K562 (cell line): ENCODE measurements at regions not wholly inside any gene's neighbourhood (a gene's known extent, or its start where the extent isn't known, plus 50 kb on each side); places are given as distances from the start of the nearest gene placed in this dataset.

Experiments
- ATAC-seq: fragments of 200-7000 bp; cut with Tn5 transposase; 3 replicates; pipeline ENCODE4 v1.9.1; 2020; ENCODE audit warnings: moderate library complexity
- BruUV-seq: library from RNA; stranded (reverse); fragments of 400-500 nt; replicated peaks from 2 replicates; lab custom pipeline; 2021; lab: Mats Ljungman, UMichigan
- CTCF ChIA-PET: fragments of 300-600 bp; formaldehyde crosslinking; extraction: SDS; loops from one replicate; lab custom pipeline; 2021; ENCODE audit warnings: low intra/inter-chr PET ratio; lab: Yijun Ruan, JAX
- POLR2A ChIA-PET: fragments of 300-600, 350-650 bp; sonication (Branson Sonifier 250); formaldehyde crosslinking; extraction: SDS; loops from one replicate; lab custom pipeline; 2021; ENCODE audit warnings: antibody characterized with exemption, inconsistent platforms; lab: Yijun Ruan, JAX
- DNase-seq, 4 experiments: peaks; one replicate each; pipeline versions ENCODE4 v3.0.0 to v3.0.0-alpha.2; 2011 to 2018; ENCODE audit warnings: low spot score in 3 of 4, mixed read lengths in 3 of 4; ENCODE audit errors: extremely low read depth in 1 of 4
- FAIRE-seq: peaks from 2 replicates; lab custom pipeline; 2011; peaks lifted over from hg19 to GRCh38; lab: Jason Lieb, UNC
- H2AFZ ChIP-seq: 2 replicates; pipeline ENCODE4 v1.6.0; 2011; ENCODE audit warnings: low read depth, low read length, control low read depth, inconsistent platforms
- H3K27ac ChIP-seq: fragments of 200-600 bp; 3 replicates; pipeline ENCODE4 v1.8.0; 2011; ENCODE audit warnings: low read depth, mild to moderate bottlenecking, control low read depth, inconsistent platforms, low read length, moderate library complexity, mixed read lengths; ENCODE audit errors: extremely low read depth
- H3K27me3 ChIP-seq, 2 experiments: fragments of 300-600 bp in 1 of 2; 2 replicates in 1 of 2; 3 replicates in 1 of 2; pipeline versions ENCODE4 v1.6.0 to v1.8.0; 2011; ENCODE audit warnings: inconsistent platforms in 2 of 2, low read length in 2 of 2, mild to moderate bottlenecking in 1 of 2, mixed read lengths in 1 of 2, moderate library complexity in 1 of 2; ENCODE audit not compliant: control insufficient read depth in 2 of 2, insufficient read depth in 2 of 2
- H3K36me3 ChIP-seq: fragments of 300-600 bp; 3 replicates; pipeline ENCODE4 v1.8.0; 2011; ENCODE audit warnings: mild to moderate bottlenecking, low read length, inconsistent platforms; ENCODE audit not compliant: control insufficient read depth, insufficient read depth
- H3K4me1 ChIP-seq, 2 experiments: fragments of 200-600 bp in 1 of 2; replicated peaks in 1 of 2; 2 replicates in 1 of 2; 3 replicates in 1 of 2; pipeline versions ENCODE4 v1.5.1 to v1.8.0; 2011; ENCODE audit warnings: inconsistent platforms in 2 of 2, low read length in 2 of 2, mild to moderate bottlenecking in 1 of 2, mixed read lengths in 1 of 2, moderate library complexity in 1 of 2; ENCODE audit not compliant: control insufficient read depth in 2 of 2, insufficient read depth in 2 of 2
- H3K4me2 ChIP-seq: 2 replicates; pipeline ENCODE4 v1.6.1; 2011; ENCODE audit warnings: low read length, control low read depth, inconsistent platforms, mixed read lengths; ENCODE audit not compliant: insufficient read depth
- H3K4me3 ChIP-seq: fragments of 200-600 bp; sonication (generic), shearing (Covaris generic); 2 replicates; pipeline ENCODE4 v1.5.1; 2016; ENCODE audit warnings: control low read depth, inconsistent platforms
- H3K79me2 ChIP-seq: fragments of 200-600 bp; 3 replicates; pipeline ENCODE4 v1.8.0; 2011; ENCODE audit warnings: low read length, inconsistent platforms; ENCODE audit not compliant: control insufficient read depth, insufficient read depth
- H3K9ac ChIP-seq, 2 experiments: 2 replicates each; pipeline versions ENCODE4 v1.6.0 to v1.6.1; 2011; ENCODE audit warnings: low read depth in 2 of 2, low read length in 2 of 2, control low read depth in 1 of 2, inconsistent platforms in 1 of 2, mild to moderate bottlenecking in 1 of 2, mixed read lengths in 1 of 2; ENCODE audit not compliant: insufficient read depth in 1 of 2
- H3K9me1 ChIP-seq: one replicate; pipeline ENCODE4 v1.6.0; 2011; ENCODE audit warnings: inconsistent platforms, mild to moderate bottlenecking, low read length, moderate library complexity; ENCODE audit not compliant: control insufficient read depth, insufficient read depth
- H3K9me3 ChIP-seq: replicated peaks from 2 replicates; pipeline ENCODE4 v1.5.1; 2011; ENCODE audit warnings: low read depth, low read length, inconsistent platforms; ENCODE audit not compliant: control insufficient read depth, insufficient read depth
- H4K20me1 ChIP-seq: replicated peaks from 2 replicates; pipeline ENCODE4 v1.6.1; 2011; ENCODE audit warnings: low read length, inconsistent platforms, mixed read lengths; ENCODE audit not compliant: control insufficient read depth, insufficient read depth
- CREB5 ChIP-seq: fragments of 250-450 bp; sonication (Bioruptor Pico); IDR thresholded peaks from 2 replicates; pipeline ENCODE4 v1.5.0; 2020; ENCODE audit warnings: mild to moderate bottlenecking
- NFIC ChIP-seq: fragments of 450-650 bp; IDR thresholded peaks from 2 replicates; pipeline ENCODE4 v1.6.1; 2017; ENCODE audit warnings: mild to moderate bottlenecking, inconsistent platforms
- NR2F6 ChIP-seq: fragments of 450-650 bp; formaldehyde crosslinking; IDR thresholded peaks from 2 replicates; pipeline ENCODE4 v1.4.0; 2020; ENCODE audit warnings: mild to moderate bottlenecking
- PPARD ChIP-seq: fragments of 250-450 bp; sonication (Bioruptor Pico); IDR thresholded peaks from 2 replicates; pipeline ENCODE4 v1.8.0; 2022; ENCODE audit warnings: inconsistent platforms, mild to moderate bottlenecking, moderate library complexity
- RREB1 ChIP-seq: fragments of 250-450 bp; sonication (Bioruptor Pico); IDR thresholded peaks from 2 replicates; pipeline ENCODE4 v1.4.0; 2020
- STAT6 ChIP-seq: sonication (generic); formaldehyde crosslinking; IDR thresholded peaks from 2 replicates; pipeline ENCODE4 v1.8.1; 2023; ENCODE audit warnings: mild to moderate bottlenecking, missing genetic modification reagents
- ZBTB8A ChIP-seq: fragments of 450-650 bp; IDR thresholded peaks from 2 replicates; pipeline ENCODE4 v1.6.1; 2018; ENCODE audit warnings: mild to moderate bottlenecking, moderate library complexity; ENCODE audit not compliant: partially characterized antibody
- ZNF512 ChIP-seq: IDR thresholded peaks from 2 replicates; pipeline ENCODE4 v1.6.1; 2016; ENCODE audit warnings: missing genetic modification characterization, missing compliant biosample characterization
- in situ Hi-C: fragments of 300-500 bp; cut with MboI; formaldehyde crosslinking; loops from 4 replicates; pipeline ENCODE4 v1.15.0; 2018; ENCODE audit warnings: inconsistent platforms, mixed read lengths
- intact Hi-C: fragments of 100-400 bp; cut with micrococcal nuclease; formaldehyde crosslinking; loops from 2 replicates; pipeline ENCODE4 v1.14.2; 2022

GRCh38 chr1:166507347-166507746 is 331.9 kb upstream of the POGK start:
- Histone ChIP-seq H3K4me1 (no peaks in the 10 kb centered on the region), H3K4me3 (no peak overlapping the region), H4K20me1 (no peaks in the 10 kb centered on the region), H3K27ac (no peak overlapping the region), H3K27me3 (no peaks in the 10 kb centered on the region), H3K9me1 (no peaks in the 10 kb centered on the region), H3K4me2 (no peak overlapping the region), H2AFZ (no peak overlapping the region), H3K36me3 (no peaks in the 10 kb centered on the region), H3K9ac (no peak overlapping the region), H3K79me2 (no peaks in the 10 kb centered on the region), H3K9me3 (no peaks in the 10 kb centered on the region)
- in situ Hi-C loops, result no loop called here
- ChIA-PET POLR2A (interaction anchor here (1.3 to 1.6 kb wide), 2 partner anchors 8 to 17 kb away, joined by 3 to 4 read pairs; no protein-coding TSS in a partner anchor), CTCF (no interaction called here)
- DNase-seq (no peak), FAIRE-seq (no peak), ATAC-seq (no peak)
- BruUV-seq, result no TSS peak
- intact Hi-C loops, result no loop called here
- no peak for TF ChIP-seq NR2F6
- TF ChIP-seq PPARD (CRISPR knock-in tag), result no peak
- TF ChIP-seq RREB1, result no peak
- TF ChIP-seq ZNF512 (tag), result no peak
- no peak for TF ChIP-seq STAT6 (CRISPR knock-in tag)
- TF ChIP-seq ZBTB8A, result no peak
- no peak for TF ChIP-seq CREB5 (CRISPR knock-in tag)
- TF ChIP-seq NFIC, result no peak
